Astrocyte (in vitro differentiated cells and primary cell): ENCODE measurements at regions not wholly inside any gene's neighbourhood (a gene's known extent, or its start where the extent isn't known, plus 50 kb on each side); places are given as distances from the start of the nearest gene placed in this dataset.
"Not testable (repeated sequence)": the region's sequence is repeated elsewhere in the genome, so short reads cannot be mapped to it uniquely, and the experiment has no call there.

Experiments used
- DNase-seq: peaks from one replicate; pipeline ENCODE4 v3.0.0-alpha.2; 2010; ENCODE audit warnings: low read depth
- FAIRE-seq: peaks from 2 replicates; lab custom pipeline; 2011; peaks lifted over from hg19 to GRCh38; lab: Jason Lieb, UNC
- H2AFZ ChIP-seq: 2 replicates; pipeline ENCODE4 v1.6.0; 2012; ENCODE audit warnings: low read depth, low read length, inconsistent platforms
- H3K27ac ChIP-seq: 2 replicates; pipeline ENCODE4 v1.5.1; 2011; ENCODE audit warnings: low read depth, low read length, inconsistent platforms
- H3K27me3 ChIP-seq: 2 replicates; pipeline ENCODE4 v1.6.0; 2011; ENCODE audit warnings: low read length, inconsistent platforms; ENCODE audit not compliant: insufficient read depth
- H3K36me3 ChIP-seq: 2 replicates; pipeline ENCODE4 v1.5.1; 2011; ENCODE audit warnings: low read length, inconsistent platforms; ENCODE audit not compliant: insufficient read depth
- H3K4me1 ChIP-seq: 2 replicates; pipeline ENCODE4 v1.5.1; 2011; ENCODE audit warnings: low read length, inconsistent platforms; ENCODE audit not compliant: insufficient read depth
- H3K4me2 ChIP-seq: 2 replicates; pipeline ENCODE4 v1.6.0; 2012; ENCODE audit warnings: low read length, inconsistent platforms
- H3K4me3 ChIP-seq: 2 replicates; pipeline ENCODE4 v1.5.1; 2011; ENCODE audit warnings: low read depth, mild to moderate bottlenecking, low read length, inconsistent platforms; ENCODE audit not compliant: insufficient read depth
- H3K79me2 ChIP-seq: 2 replicates; pipeline ENCODE4 v1.6.0; 2012; ENCODE audit warnings: mild to moderate bottlenecking, low read length, inconsistent platforms; ENCODE audit not compliant: insufficient read depth
- H3K9ac ChIP-seq: 2 replicates; pipeline ENCODE4 v1.6.0; 2012; ENCODE audit warnings: mild to moderate bottlenecking, low read length, inconsistent platforms
- H3K9me3 ChIP-seq: 2 replicates; pipeline ENCODE4 v1.5.1; 2012; ENCODE audit warnings: low read depth, mild to moderate bottlenecking, low read length, inconsistent platforms; ENCODE audit not compliant: insufficient read depth
- H4K20me1 ChIP-seq: 2 replicates; pipeline ENCODE4 v1.6.0; 2012; ENCODE audit warnings: low read length, inconsistent platforms; ENCODE audit not compliant: insufficient read depth
- H3K27ac Mint-ChIP-seq: one replicate; pipeline ENCODE4 v1.8.0; 2021; ENCODE audit warnings: mild to moderate bottlenecking, mixed read lengths; ENCODE audit not compliant: unreplicated experiment
- H3K27me3 Mint-ChIP-seq: one replicate; pipeline ENCODE4 v1.8.0; 2021; ENCODE audit warnings: low read depth, mixed read lengths; ENCODE audit not compliant: unreplicated experiment
- H3K36me3 Mint-ChIP-seq: one replicate; pipeline ENCODE4 v1.8.0; 2021; ENCODE audit warnings: low read depth, mixed read lengths; ENCODE audit not compliant: unreplicated experiment
- H3K4me1 Mint-ChIP-seq: one replicate; pipeline ENCODE4 v1.8.0; 2021; ENCODE audit warnings: low read depth, mixed read lengths; ENCODE audit not compliant: unreplicated experiment
- H3K4me3 Mint-ChIP-seq: one replicate; pipeline ENCODE4 v1.8.0; 2021; ENCODE audit warnings: mild to moderate bottlenecking, moderate library complexity, mixed read lengths; ENCODE audit not compliant: unreplicated experiment
- H3K9me3 Mint-ChIP-seq: one replicate; pipeline ENCODE4 v1.8.0; 2021; ENCODE audit warnings: mild to moderate bottlenecking, mixed read lengths; ENCODE audit not compliant: unreplicated experiment
- CTCF ChIP-seq: IDR thresholded peaks from 2 replicates; pipeline ENCODE4 v1.5.1; 2011; ENCODE audit warnings: low read depth, mild to moderate bottlenecking, inconsistent platforms, low read length, moderate library complexity; ENCODE audit not compliant: insufficient read depth
- EZH2 ChIP-seq: IDR thresholded peaks from 2 replicates; pipeline ENCODE4 v1.6.1; 2012; ENCODE audit warnings: mild to moderate bottlenecking, low read length, inconsistent platforms; ENCODE audit not compliant: insufficient read depth

GRCh38 chr14:57046175-57046574, 222.5 kb downstream of the EXOC5 start:
- Histone ChIP-seq H3K4me3 (no peak overlapping the region), H3K4me1 (no peaks in the 10 kb centered on the region), H3K27me3 (no peaks in the 10 kb centered on the region), H3K36me3 (no peaks in the 10 kb centered on the region), H3K9ac (no peak overlapping the region), H2AFZ (no peak overlapping the region), H4K20me1 (no peaks in the 10 kb centered on the region), H3K4me2 (no peak overlapping the region), H3K9me3 (no peaks in the 10 kb centered on the region), H3K79me2 (no peaks in the 10 kb centered on the region), H3K27ac (no peak overlapping the region)
- Mint-ChIP-seq H3K27ac (no peak overlapping the region), H3K9me3 (no peaks in the 10 kb centered on the region), H3K4me3 (no peak overlapping the region), H3K27me3 (peaks cover 17% of the 10 kb centered on the region), H3K4me1 (no peaks in the 10 kb centered on the region), H3K36me3 (no peaks in the 10 kb centered on the region)
- no peak for TF ChIP-seq CTCF
- TF ChIP-seq EZH2, result no peak
- DNase-seq (no peak), FAIRE-seq (no peak)

- H2AFZ ChIP-seq, H3K9ac ChIP-seq, H3K4me1 Mint-ChIP-seq, H3K27me3 ChIP-seq, DNase-seq, H3K79me2 ChIP-seq, H3K27me3 Mint-ChIP-seq, H3K9me3 Mint-ChIP-seq, H3K36me3 ChIP-seq, H3K4me1 ChIP-seq, H3K4me2 ChIP-seq, H3K36me3 Mint-ChIP-seq, H3K27ac Mint-ChIP-seq, H4K20me1 ChIP-seq, H3K4me3 ChIP-seq, H3K9me3 ChIP-seq, H3K4me3 Mint-ChIP-seq, H3K27ac ChIP-seq, FAIRE-seq: not testable (repeated sequence)
Measured at GRCh38 chr14:57044101-57044973, 224.4 kb downstream of the EXOC5 start.

DNA sequence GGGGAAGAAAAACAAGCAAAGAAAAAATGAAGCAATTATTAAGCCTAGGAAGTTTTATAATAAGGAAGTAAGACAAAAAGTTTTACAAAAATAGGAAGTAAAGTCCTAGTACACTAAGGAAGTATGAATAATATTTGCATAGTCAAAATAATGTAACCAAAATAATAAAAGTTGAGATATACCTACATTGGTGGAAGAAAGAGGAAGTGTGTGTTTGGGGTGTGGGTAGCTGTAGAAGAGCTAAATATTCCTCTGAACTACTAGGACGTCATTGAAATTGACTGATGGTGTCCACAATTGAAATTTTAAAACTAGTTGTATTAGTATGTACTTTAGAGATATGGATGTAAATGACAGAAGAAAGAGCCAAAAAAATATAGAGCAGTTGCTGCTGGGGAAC, 228.4 kb upstream of the OTX2 start:
- Mint-ChIP-seq H3K4me1 (no peaks in the 10 kb centered on the region), H3K4me3 (no peak overlapping the region), H3K36me3 (no peaks in the 10 kb centered on the region), H3K27ac (no peak overlapping the region), H3K27me3 (no peaks in the 10 kb centered on the region), H3K9me3 (no peaks in the 10 kb centered on the region)
- Histone ChIP-seq H3K9ac (no peak overlapping the region), H3K9me3 (no peaks in the 10 kb centered on the region), H3K27me3 (no peaks in the 10 kb centered on the region), H3K79me2 (no peaks in the 10 kb centered on the region), H3K4me3 (no peak overlapping the region), H3K4me1 (no peaks in the 10 kb centered on the region), H2AFZ (no peak overlapping the region), H3K27ac (no peak overlapping the region), H4K20me1 (no peaks in the 10 kb centered on the region), H3K4me2 (no peak overlapping the region), H3K36me3 (no peaks in the 10 kb centered on the region)
- TF ChIP-seq EZH2, result no peak
- TF ChIP-seq CTCF, result no peak
- no peak for FAIRE-seq
- no peak for DNase-seq
